T-cell (primary cell): ENCODE measurements at regions not wholly inside any gene's neighbourhood (a gene's known extent, or its start where the extent isn't known, plus 50 kb on each side); places are given as distances from the start of the nearest gene placed in this dataset.

Experiments
- ATAC-seq, 4 experiments: fragments of 200-7000 bp in 3 of 4; fragments of 150-1000 bp in 1 of 4; cut with Tn5 transposase; replicated peaks in 1 of 4; 1 replicate in 3 of 4; 2 replicates in 1 of 4; pipeline ENCODE4 v1.10.0; 2021; ENCODE audit warnings: moderate library complexity in 3 of 4, mild to moderate bottlenecking in 2 of 4, moderate number of reproducible peaks in 1 of 4
- CTCF ChIA-PET, 2 donors: fragments of 300-600 bp; sonication (Branson Sonifier 250); formaldehyde crosslinking; loops; one replicate each; lab custom pipeline; 2022; ENCODE audit warnings: antibody characterized with exemption in 2 of 2; lab: Charles Lee
- POLR2A ChIA-PET, 2 donors: fragments of 300-600 bp; sonication (Branson Sonifier 250); formaldehyde crosslinking; loops; one replicate each; lab custom pipeline; 2022; ENCODE audit warnings: antibody characterized with exemption in 2 of 2; lab: Charles Lee
- DNase-seq, 35 experiments: peaks; one replicate each; pipeline versions ENCODE4 v3.0.0 to v3.0.0-alpha.2; 2013 to 2023
- H3K27ac ChIP-seq: one replicate; pipeline ENCODE4 v1.5.1; 2013; ENCODE audit warnings: low read length
- H3K27me3 ChIP-seq, 2 experiments: replicated peaks in 1 of 2; 1 replicate in 1 of 2; 2 replicates in 1 of 2; pipeline versions ENCODE4 v1.6.1 to v1.7.0; 2013; ENCODE audit warnings: low read length in 1 of 2, mixed read lengths in 1 of 2; ENCODE audit not compliant: control insufficient read depth in 2 of 2, insufficient read depth in 2 of 2; ENCODE audit errors: extremely low read depth in 1 of 2
- H3K36me3 ChIP-seq, 2 donors: 1 replicate in 1 of 2; 2 replicates in 1 of 2; pipeline versions ENCODE4 v1.6.1 to v1.7.0; 2013; ENCODE audit warnings: low read length in 1 of 2; ENCODE audit not compliant: control insufficient read depth in 2 of 2, insufficient read depth in 1 of 2; ENCODE audit errors: extremely low read depth in 1 of 2
- H3K4me1 ChIP-seq, 2 experiments: 1 replicate in 1 of 2; 2 replicates in 1 of 2; pipeline versions ENCODE4 v1.6.1 to v1.7.0; 2013; ENCODE audit warnings: low read length in 2 of 2, mixed read lengths in 1 of 2; ENCODE audit not compliant: insufficient read depth in 2 of 2, control insufficient read depth in 1 of 2; ENCODE audit errors: extremely low read depth in 1 of 2
- H3K4me3 ChIP-seq, 2 donors: 1 replicate in 1 of 2; 2 replicates in 1 of 2; pipeline versions ENCODE4 v1.5.1 to v1.7.0; 2013; ENCODE audit warnings: mild to moderate bottlenecking in 2 of 2, low read length in 1 of 2, moderate library complexity in 1 of 2; ENCODE audit not compliant: control insufficient read depth in 1 of 2; ENCODE audit errors: extremely low read depth in 1 of 2
- H3K9me3 ChIP-seq: 2 replicates; pipeline ENCODE4 v1.7.0; 2013
- H3K27ac Mint-ChIP-seq, 2 donors: one replicate each; pipeline ENCODE4 v1.8.0; 2020 to 2021; ENCODE audit warnings: mild to moderate bottlenecking in 2 of 2, mixed read lengths in 2 of 2
- H3K27me3 Mint-ChIP-seq, 2 donors: one replicate each; pipeline ENCODE4 v1.8.0; 2021 to 2022; ENCODE audit warnings: mixed read lengths in 2 of 2
- H3K36me3 Mint-ChIP-seq: one replicate; pipeline ENCODE4 v1.8.0; 2021; ENCODE audit warnings: mixed read lengths
- H3K4me1 Mint-ChIP-seq, 3 donors: one replicate each; pipeline ENCODE4 v1.8.0; 2020 to 2022; ENCODE audit warnings: mixed read lengths in 3 of 3, mild to moderate bottlenecking in 1 of 3
- H3K4me3 Mint-ChIP-seq, 3 donors: one replicate each; pipeline ENCODE4 v1.8.0; 2020 to 2022; ENCODE audit warnings: mild to moderate bottlenecking in 3 of 3, mixed read lengths in 3 of 3, moderate library complexity in 3 of 3
- H3K9me3 Mint-ChIP-seq, 3 donors: one replicate each; pipeline ENCODE4 v1.8.0; 2020 to 2022; ENCODE audit warnings: mixed read lengths in 3 of 3
- WGBS: methylation state at CpG from one replicate; pipeline ENCODE4 v1.1.5; 2013; ENCODE audit warnings: missing lambda C conversion rate; ENCODE audit not compliant: insufficient coverage; 5-methylcytosine and 5-hydroxymethylcytosine counted together

GRCh38 chr3:27935492-27935891 is 213.4 kb upstream of the EOMES start:
- no peaks in the 10 kb centered on the region for H3K36me3 Mint-ChIP-seq
- no peaks in the 10 kb centered on the region for H3K9me3 ChIP-seq
- ATAC-seq (no peak), DNase-seq (no peak)
- no peak overlapping the region for H3K27ac ChIP-seq
- ChIA-PET POLR2A (no interaction called here), CTCF (no interaction called here)
- H3K27ac Mint-ChIP-seq, result no peak overlapping the region
- H3K4me1 Mint-ChIP-seq, result peaks cover 8 to 16% (median 14%) of the 10 kb centered on the region in 3 donors
- H3K4me3 ChIP-seq, result no peak overlapping the region
- WGBS, result no CpG with 5 or more reads among the region's 2 CpGs
- no peaks in the 10 kb centered on the region for H3K4me1 ChIP-seq
- H3K4me3 Mint-ChIP-seq, result no peak overlapping the region
- H3K27me3 ChIP-seq, result no peaks in the 10 kb centered on the region
- no peaks in the 10 kb centered on the region for H3K36me3 ChIP-seq
- H3K27me3 Mint-ChIP-seq, result no peaks in the 10 kb centered on the region
- peaks cover 0 to 4% (median 0%) of the 10 kb centered on the region in 3 donors for H3K9me3 Mint-ChIP-seq

GRCh38 chr3:27939521-27939920 is 217.4 kb upstream of the EOMES start:
- ChIA-PET POLR2A (interaction anchor here in 1 of 2 donors (0.6 kb wide), 1 partner anchor 291 kb away, joined by 3 read pairs; no protein-coding TSS in a partner anchor), CTCF (interaction anchor here in 1 of 2 donors (0.6 kb wide), 1 partner anchor 12 kb away, joined by 3 read pairs; no protein-coding TSS in a partner anchor)
- Mint-ChIP-seq H3K4me1 (peaks cover 10 to 18% (median 17%) of the 10 kb centered on the region in 3 donors), H3K36me3 (no peaks in the 10 kb centered on the region), H3K4me3 (no peak overlapping the region), H3K9me3 (no peaks in the 10 kb centered on the region), H3K27ac (no peak overlapping the region), H3K27me3 (no peaks in the 10 kb centered on the region)
- Histone ChIP-seq H3K4me1 (no peaks in the 10 kb centered on the region), H3K9me3 (no peaks in the 10 kb centered on the region), H3K4me3 (no peak overlapping the region), H3K36me3 (no peaks in the 10 kb centered on the region), H3K27me3 (no peaks in the 10 kb centered on the region), H3K27ac (no peak overlapping the region)
- no peak for DNase-seq
- ATAC-seq, result no peak

GRCh38 chr3:27939940-27940339 is 217.8 kb upstream of the EOMES start:
- Mint-ChIP-seq H3K27me3 (no peaks in the 10 kb centered on the region), H3K4me1 (peaks cover 10 to 18% (median 17%) of the 10 kb centered on the region in 3 donors), H3K27ac (no peak overlapping the region), H3K4me3 (no peak overlapping the region), H3K36me3 (no peaks in the 10 kb centered on the region), H3K9me3 (no peaks in the 10 kb centered on the region)
- Histone ChIP-seq H3K36me3 (no peaks in the 10 kb centered on the region), H3K4me1 (no peaks in the 10 kb centered on the region), H3K9me3 (no peaks in the 10 kb centered on the region), H3K27me3 (no peaks in the 10 kb centered on the region), H3K27ac (no peak overlapping the region), H3K4me3 (no peak overlapping the region)
- DNase-seq (no peak), ATAC-seq (no peak)
- CTCF ChIA-PET, result interaction anchor here in 1 of 2 donors (0.6 kb wide), 1 partner anchor 12 kb away, joined by 3 read pairs; no protein-coding TSS in a partner anchor
- 100% methylated on average over 2 of the region's 5 CpGs for WGBS
- POLR2A ChIA-PET, result interaction anchor here in 1 of 2 donors (0.6 kb wide), 1 partner anchor 291 kb away, joined by 3 read pairs; no protein-coding TSS in a partner anchor

- WGBS, result 40% methylated on average over 1 of the region's 3 CpGs
- Mint-ChIP-seq H3K4me1 (peaks cover 3 to 7% (median 5%) of the 10 kb centered on the region in 3 donors), H3K36me3 (no peaks in the 10 kb centered on the region), H3K27ac (no peak overlapping the region), H3K4me3 (no peak overlapping the region), H3K9me3 (no peaks in the 10 kb centered on the region), H3K27me3 (no peaks in the 10 kb centered on the region)
- peak in 9 of 35 experiments; percentile 0 to 27 (median 3) for DNase-seq
- H3K4me3 ChIP-seq, result no peak overlapping the region
- no peaks in the 10 kb centered on the region for H3K36me3 ChIP-seq
- ChIA-PET CTCF (no interaction called here), POLR2A (interaction anchor here in 1 of 2 donors (0.6 kb wide), 1 partner anchor 106 kb away, joined by 3 read pairs; no protein-coding TSS in a partner anchor)
- H3K4me1 ChIP-seq, result no peaks in the 10 kb centered on the region
- no peaks in the 10 kb centered on the region for H3K9me3 ChIP-seq
- peak in 1 of 4 experiments; percentile 51 for ATAC-seq
- no peak overlapping the region for H3K27ac ChIP-seq
- no peaks in the 10 kb centered on the region for H3K27me3 ChIP-seq
These were observed 221.0 kb upstream of the EOMES start for GRCh38 chr3:27943106-27943505.

- H3K4me3 Mint-ChIP-seq, result no peak overlapping the region
- Histone ChIP-seq H3K9me3 (no peaks in the 10 kb centered on the region), H3K36me3 (no peaks in the 10 kb centered on the region), H3K4me1 (no peaks in the 10 kb centered on the region), H3K27ac (no peak overlapping the region), H3K4me3 (no peak overlapping the region), H3K27me3 (no peaks in the 10 kb centered on the region)
- ChIA-PET POLR2A (no interaction called here), CTCF (interaction anchor here in 1 of 2 donors (0.5 to 0.6 kb wide), 3 partner anchors 23 to 99 kb away, joined by 3 to 7 read pairs (median 4); no protein-coding TSS in a partner anchor)
- DNase-seq (no peak), ATAC-seq (no peak)
- WGBS, result 91% methylated on average over 3 of the region's 4 CpGs
- peaks cover 4 to 9% (median 5%) of the 10 kb centered on the region in 3 donors for H3K9me3 Mint-ChIP-seq
- peaks cover 3 to 5% (median 5%) of the 10 kb centered on the region in 3 donors for H3K4me1 Mint-ChIP-seq
- H3K27ac Mint-ChIP-seq, result no peak overlapping the region
- peaks cover 6% of the 10 kb centered on the region for H3K36me3 Mint-ChIP-seq
- H3K27me3 Mint-ChIP-seq, result no peaks in the 10 kb centered on the region
These were observed 223.1 kb upstream of the EOMES start for GRCh38 chr3:27945229-27945628.

GRCh38 chr3:27960133-27960532 is 238.0 kb upstream of the EOMES start:
- no peak overlapping the region for H3K27ac Mint-ChIP-seq
- no CpG with 5 or more reads among the region's 2 CpGs for WGBS
- H3K36me3 Mint-ChIP-seq, result no peaks in the 10 kb centered on the region
- H3K9me3 Mint-ChIP-seq, result peaks cover 0 to 5% (median 3%) of the 10 kb centered on the region in 3 donors
- ATAC-seq (no peak), DNase-seq (no peak)
- H3K4me3 Mint-ChIP-seq, result no peak overlapping the region
- H3K36me3 ChIP-seq, result no peaks in the 10 kb centered on the region
- H3K27me3 ChIP-seq, result no peaks in the 10 kb centered on the region
- no peaks in the 10 kb centered on the region for H3K4me1 ChIP-seq
- POLR2A ChIA-PET, result no interaction called here
- no peaks in the 10 kb centered on the region for H3K27me3 Mint-ChIP-seq
- no peaks in the 10 kb centered on the region for H3K9me3 ChIP-seq
- H3K4me1 Mint-ChIP-seq, result peaks cover 0 to 5% (median 2%) of the 10 kb centered on the region in 3 donors
- no peak overlapping the region for H3K27ac ChIP-seq
- CTCF ChIA-PET, result no interaction called here
- no peak overlapping the region for H3K4me3 ChIP-seq
